ENCODE measurements at regions not wholly inside any gene's neighbourhood (a gene's known extent, or its start where the extent isn't known, plus 50 kb on each side); places are given as distances from the start of the nearest gene placed in this dataset.
A peak's percentile ranks its signal among the peaks of the same experiment; 100 is the strongest.
"Not testable (repeated sequence)": the region's sequence is repeated elsewhere in the genome, so short reads cannot be mapped to it uniquely, and the experiment has no call there.

GRCh38 chr7:46751927-46752723 is 829.8 kb downstream of the TNS3 start:
- H3K27ac Mint-ChIP-seq: peak overlapping the region; percentile 50; the same call in 1 of the 2 replicates
- H3K4me1 Mint-ChIP-seq: peaks cover 10% of the 10 kb centered on the region; the same call in 2 of the 3 replicates
- not testable (repeated sequence) for H3K4me3 Mint-ChIP-seq; H4K20me1 ChIP-seq (replicated peaks; ENCODE audit: insufficient read depth); H3K36me3 Mint-ChIP-seq (ENCODE audit: low read depth); H3K9me3 Mint-ChIP-seq; H3K4me1 ChIP-seq (ENCODE audit: insufficient read depth); H3K79me2 ChIP-seq (replicated peaks; ENCODE audit: insufficient read depth); H3K27me3 Mint-ChIP-seq (ENCODE audit: insufficient read depth, low read depth, poor library complexity); H3K4me3 ChIP-seq; H3K27ac ChIP-seq (ENCODE audit: low read depth); H2AFZ ChIP-seq; H3F3A ChIP-seq (replicated peaks; ENCODE audit: low read depth); ATAC-seq; H3K36me3 ChIP-seq (ENCODE audit: insufficient read depth); H3K27me3 ChIP-seq (ENCODE audit: insufficient read depth); H3K9me2 ChIP-seq (ENCODE audit: insufficient read depth); H3K4me2 ChIP-seq; DNase-seq (ENCODE audit: low spot score)

- Histone ChIP-seq H3K9me2 (ENCODE audit: insufficient read depth) (no peaks in the 10 kb centered on the region; the same call in 1 of the 2 replicates), H3K36me3 (ENCODE audit: insufficient read depth) (no peaks in the 10 kb centered on the region; the same call in 1 of the 2 replicates), H2AFZ (no peak overlapping the region), H3K27ac (ENCODE audit: low read depth) (no peak overlapping the region), H3F3A (replicated peaks; ENCODE audit: low read depth) (no peaks in the 10 kb centered on the region), H3K4me3 (no peak overlapping the region), H3K4me1 (ENCODE audit: insufficient read depth) (no peaks in the 10 kb centered on the region), H3K79me2 (replicated peaks; ENCODE audit: insufficient read depth) (no peaks in the 10 kb centered on the region), H4K20me1 (replicated peaks; ENCODE audit: insufficient read depth) (no peaks in the 10 kb centered on the region), H3K27me3 (ENCODE audit: insufficient read depth) (no peaks in the 10 kb centered on the region), H3K4me2 (no peak overlapping the region)
- Mint-ChIP-seq H3K4me3 (no peak overlapping the region), H3K36me3 (ENCODE audit: low read depth) (no peaks in the 10 kb centered on the region), H3K27me3 (ENCODE audit: insufficient read depth, low read depth, poor library complexity) (peaks cover 3% of the 10 kb centered on the region), H3K9me3 (no peaks in the 10 kb centered on the region), H3K4me1 (peaks cover 8% of the 10 kb centered on the region; the same call in 2 of the 3 replicates), H3K27ac (peak overlapping the region; percentile 50; the same call in 1 of the 2 replicates)
- DNase-seq (ENCODE audit: low spot score) (no peak), ATAC-seq (no peak)
- TF ChIP-seq EZH2 (IDR thresholded peaks at IDR 0.05; ENCODE audit: low read depth, unreplicated experiment) (no peak), STAT1 (IDR thresholded peaks at IDR 0.05; ENCODE audit: unreplicated experiment) (no peak), CREB1 (CRISPR knock-in tag; IDR thresholded peaks at IDR 0.05; ENCODE audit: low read depth) (no peak), EZH2phosphoT487 (IDR thresholded peaks at IDR 0.05; ENCODE audit: unreplicated experiment) (no peak), ZNF114 (CRISPR knock-in tag; IDR thresholded peaks at IDR 0.05) (no peak), JUNB (IDR thresholded peaks at IDR 0.05; ENCODE audit: unreplicated experiment) (no peak), NANOG (IDR thresholded peaks at IDR 0.05; ENCODE audit: borderline replicate concordance) (no peak), CTCF (conservative IDR thresholded peaks at IDR 0.05; ENCODE audit: low read depth in 2 of 2) (no peak)
- TF ChIP-seq, protein P1, sequence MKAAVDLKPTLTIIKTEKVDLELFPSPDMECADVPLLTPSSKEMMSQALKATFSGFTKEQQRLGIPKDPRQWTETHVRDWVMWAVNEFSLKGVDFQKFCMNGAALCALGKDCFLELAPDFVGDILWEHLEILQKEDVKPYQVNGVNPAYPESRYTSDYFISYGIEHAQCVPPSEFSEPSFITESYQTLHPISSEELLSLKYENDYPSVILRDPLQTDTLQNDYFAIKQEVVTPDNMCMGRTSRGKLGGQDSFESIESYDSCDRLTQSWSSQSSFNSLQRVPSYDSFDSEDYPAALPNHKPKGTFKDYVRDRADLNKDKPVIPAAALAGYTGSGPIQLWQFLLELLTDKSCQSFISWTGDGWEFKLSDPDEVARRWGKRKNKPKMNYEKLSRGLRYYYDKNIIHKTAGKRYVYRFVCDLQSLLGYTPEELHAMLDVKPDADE (IDR thresholded peaks at IDR 0.05): no peak
- TF ChIP-seq, protein P2, sequence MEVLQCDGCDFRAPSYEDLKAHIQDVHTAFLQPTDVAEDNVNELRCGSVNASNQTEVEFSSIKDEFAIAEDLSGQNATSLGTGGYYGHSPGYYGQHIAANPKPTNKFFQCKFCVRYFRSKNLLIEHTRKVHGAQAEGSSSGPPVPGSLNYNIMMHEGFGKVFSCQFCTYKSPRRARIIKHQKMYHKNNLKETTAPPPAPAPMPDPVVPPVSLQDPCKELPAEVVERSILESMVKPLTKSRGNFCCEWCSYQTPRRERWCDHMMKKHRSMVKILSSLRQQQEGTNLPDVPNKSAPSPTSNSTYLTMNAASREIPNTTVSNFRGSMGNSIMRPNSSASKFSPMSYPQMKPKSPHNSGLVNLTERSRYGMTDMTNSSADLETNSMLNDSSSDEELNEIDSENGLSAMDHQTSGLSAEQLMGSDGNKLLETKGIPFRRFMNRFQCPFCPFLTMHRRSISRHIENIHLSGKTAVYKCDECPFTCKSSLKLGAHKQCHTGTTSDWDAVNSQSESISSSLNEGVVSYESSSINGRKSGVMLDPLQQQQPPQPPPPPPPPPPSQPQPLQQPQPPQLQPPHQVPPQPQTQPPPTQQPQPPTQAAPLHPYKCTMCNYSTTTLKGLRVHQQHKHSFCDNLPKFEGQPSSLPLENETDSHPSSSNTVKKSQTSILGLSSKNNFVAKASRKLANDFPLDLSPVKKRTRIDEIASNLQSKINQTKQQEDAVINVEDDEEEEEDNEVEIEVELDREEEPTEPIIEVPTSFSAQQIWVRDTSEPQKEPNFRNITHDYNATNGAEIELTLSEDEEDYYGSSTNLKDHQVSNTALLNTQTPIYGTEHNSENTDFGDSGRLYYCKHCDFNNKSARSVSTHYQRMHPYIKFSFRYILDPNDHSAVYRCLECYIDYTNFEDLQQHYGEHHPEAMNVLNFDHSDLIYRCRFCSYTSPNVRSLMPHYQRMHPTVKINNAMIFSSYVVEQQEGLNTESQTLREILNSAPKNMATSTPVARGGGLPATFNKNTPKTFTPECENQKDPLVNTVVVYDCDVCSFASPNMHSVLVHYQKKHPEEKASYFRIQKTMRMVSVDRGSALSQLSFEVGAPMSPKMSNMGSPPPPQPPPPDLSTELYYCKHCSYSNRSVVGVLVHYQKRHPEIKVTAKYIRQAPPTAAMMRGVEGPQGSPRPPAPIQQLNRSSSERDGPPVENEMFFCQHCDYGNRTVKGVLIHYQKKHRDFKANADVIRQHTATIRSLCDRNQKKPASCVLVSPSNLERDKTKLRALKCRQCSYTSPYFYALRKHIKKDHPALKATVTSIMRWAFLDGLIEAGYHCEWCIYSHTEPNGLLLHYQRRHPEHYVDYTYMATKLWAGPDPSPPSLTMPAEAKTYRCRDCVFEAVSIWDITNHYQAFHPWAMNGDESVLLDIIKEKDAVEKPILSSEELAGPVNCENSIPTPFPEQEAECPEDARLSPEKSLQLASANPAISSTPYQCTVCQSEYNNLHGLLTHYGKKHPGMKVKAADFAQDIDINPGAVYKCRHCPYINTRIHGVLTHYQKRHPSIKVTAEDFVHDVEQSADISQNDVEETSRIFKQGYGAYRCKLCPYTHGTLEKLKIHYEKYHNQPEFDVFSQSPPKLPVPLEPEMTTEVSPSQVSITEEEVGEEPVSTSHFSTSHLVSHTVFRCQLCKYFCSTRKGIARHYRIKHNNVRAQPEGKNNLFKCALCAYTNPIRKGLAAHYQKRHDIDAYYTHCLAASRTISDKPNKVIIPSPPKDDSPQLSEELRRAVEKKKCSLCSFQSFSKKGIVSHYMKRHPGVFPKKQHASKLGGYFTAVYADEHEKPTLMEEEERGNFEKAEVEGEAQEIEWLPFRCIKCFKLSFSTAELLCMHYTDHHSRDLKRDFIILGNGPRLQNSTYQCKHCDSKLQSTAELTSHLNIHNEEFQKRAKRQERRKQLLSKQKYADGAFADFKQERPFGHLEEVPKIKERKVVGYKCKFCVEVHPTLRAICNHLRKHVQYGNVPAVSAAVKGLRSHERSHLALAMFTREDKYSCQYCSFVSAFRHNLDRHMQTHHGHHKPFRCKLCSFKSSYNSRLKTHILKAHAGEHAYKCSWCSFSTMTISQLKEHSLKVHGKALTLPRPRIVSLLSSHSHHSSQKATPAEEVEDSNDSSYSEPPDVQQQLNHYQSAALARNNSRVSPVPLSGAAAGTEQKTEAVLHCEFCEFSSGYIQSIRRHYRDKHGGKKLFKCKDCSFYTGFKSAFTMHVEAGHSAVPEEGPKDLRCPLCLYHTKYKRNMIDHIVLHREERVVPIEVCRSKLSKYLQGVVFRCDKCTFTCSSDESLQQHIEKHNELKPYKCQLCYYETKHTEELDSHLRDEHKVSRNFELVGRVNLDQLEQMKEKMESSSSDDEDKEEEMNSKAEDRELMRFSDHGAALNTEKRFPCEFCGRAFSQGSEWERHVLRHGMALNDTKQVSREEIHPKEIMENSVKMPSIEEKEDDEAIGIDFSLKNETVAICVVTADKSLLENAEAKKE (CRISPR knock-in tag; IDR thresholded peaks at IDR 0.05): no peak
Observed at GRCh38 chr7:46751471-46751870, 830.4 kb upstream of the IGFBP3 start.
